CD4-positive, alpha-beta T cell treated with Interleukin-6 for 4 hours (primary cell): ENCODE measurements at regions not wholly inside any gene's neighbourhood (a gene's known extent, or its start where the extent isn't known, plus 50 kb on each side); places are given as distances from the start of the nearest gene placed in this dataset.
A peak's percentile ranks its signal among the peaks of the same experiment; 100 is the strongest.
"Not testable (repeated sequence)": the region's sequence is repeated elsewhere in the genome, so short reads cannot be mapped to it uniquely, and the experiment has no call there.

ENCODE experiments used
- DNase-seq: peaks from one replicate; pipeline ENCODE4 v3.0.0-alpha.2; 2020; ENCODE audit warnings: mixed read lengths

- DNase-seq: not testable (repeated sequence)
Observed at GRCh38 chr2:111602259-111602658, 281.7 kb downstream of the ANAPC1 start.

GRCh38 chr2:111605798-111606197 lies 278.2 kb downstream of the ANAPC1 start:
- not testable (repeated sequence) for DNase-seq

GRCh38 chr2:111606632-111607031 lies 277.4 kb downstream of the ANAPC1 start:
- not testable (repeated sequence) for DNase-seq

- DNase-seq: not testable (repeated sequence)
Observed at GRCh38 chr2:111609146-111609844, 274.7 kb downstream of the ANAPC1 start.

- DNase-seq: not testable (repeated sequence)
Observed at GRCh38 chr2:111610035-111610434, 274.0 kb downstream of the ANAPC1 start.

DNA sequence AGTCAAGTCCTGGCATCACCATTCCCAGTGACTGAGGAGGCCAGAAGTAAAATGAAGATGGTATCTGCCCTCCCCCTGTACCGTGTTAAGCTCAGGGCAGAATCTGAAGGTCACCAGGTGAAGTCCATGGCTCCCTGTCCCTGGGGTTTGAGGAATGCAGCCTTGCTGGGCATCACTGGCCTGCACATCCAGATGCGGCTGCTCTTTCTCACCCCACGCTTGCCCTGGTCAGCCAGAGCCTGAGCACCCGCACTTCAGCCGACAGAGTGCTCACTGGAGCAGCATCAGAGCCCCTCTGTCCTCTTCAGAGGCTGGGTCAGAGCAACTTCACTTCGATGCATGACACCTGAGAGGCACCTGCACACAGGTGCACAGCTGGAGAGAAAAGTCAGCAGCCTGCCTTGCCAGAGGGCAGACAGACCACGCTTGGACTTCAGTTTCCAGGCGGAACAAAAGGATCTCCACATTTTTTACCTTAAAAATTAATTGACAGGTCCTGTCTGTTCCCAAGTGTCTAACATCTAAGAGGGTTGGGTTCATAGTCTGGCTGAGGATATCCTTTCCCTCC lies 267.3 kb downstream of the ANAPC1 start:
- no peak for DNase-seq

DNA sequence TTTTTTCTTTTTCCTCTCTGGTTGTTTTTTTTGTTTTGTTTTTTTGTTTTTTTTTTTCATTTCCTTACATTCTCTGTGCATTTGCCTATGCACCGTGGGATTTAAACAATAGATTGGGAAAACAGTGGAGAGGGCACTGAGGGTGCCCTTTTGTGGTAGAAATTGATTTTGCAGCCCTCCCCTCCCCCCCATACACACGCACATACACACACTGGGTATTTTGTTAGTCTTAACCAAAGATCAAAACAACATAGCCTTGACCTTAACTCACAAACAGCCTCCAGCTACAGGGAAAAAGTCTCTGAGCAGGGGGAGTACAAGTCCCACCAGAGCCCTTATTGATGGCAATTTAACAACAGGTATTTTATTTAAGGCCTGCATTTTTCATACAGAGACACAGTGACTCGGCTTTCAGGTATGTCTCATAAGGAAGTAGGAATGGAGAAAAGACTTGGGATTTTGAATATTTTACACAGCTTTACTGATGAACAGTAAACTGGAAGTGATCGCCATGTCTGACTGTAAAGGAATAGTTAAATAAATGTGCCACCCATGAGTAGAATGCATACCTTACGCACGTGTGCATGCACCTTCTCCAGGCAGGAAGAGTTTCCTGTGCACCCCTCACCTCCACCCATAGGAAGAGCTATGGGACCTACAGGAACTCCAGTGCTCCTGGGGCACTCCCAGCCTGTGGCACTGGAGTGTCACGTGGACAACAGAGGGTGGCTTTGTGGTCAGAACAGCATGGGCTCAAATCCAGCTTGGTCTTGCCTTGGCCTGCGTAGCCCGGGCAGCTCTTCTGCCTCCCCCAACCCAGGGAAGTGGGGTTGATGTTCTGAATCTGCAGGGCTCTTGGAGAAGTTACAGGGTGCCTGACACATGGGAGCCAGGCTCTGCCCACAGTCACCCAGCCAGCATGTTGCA lies 266.4 kb downstream of the ANAPC1 start:
- no peak for DNase-seq

GRCh38 chr2:111618226-111618977 lies 265.6 kb downstream of the ANAPC1 start:
- no peak for DNase-seq

DNA sequence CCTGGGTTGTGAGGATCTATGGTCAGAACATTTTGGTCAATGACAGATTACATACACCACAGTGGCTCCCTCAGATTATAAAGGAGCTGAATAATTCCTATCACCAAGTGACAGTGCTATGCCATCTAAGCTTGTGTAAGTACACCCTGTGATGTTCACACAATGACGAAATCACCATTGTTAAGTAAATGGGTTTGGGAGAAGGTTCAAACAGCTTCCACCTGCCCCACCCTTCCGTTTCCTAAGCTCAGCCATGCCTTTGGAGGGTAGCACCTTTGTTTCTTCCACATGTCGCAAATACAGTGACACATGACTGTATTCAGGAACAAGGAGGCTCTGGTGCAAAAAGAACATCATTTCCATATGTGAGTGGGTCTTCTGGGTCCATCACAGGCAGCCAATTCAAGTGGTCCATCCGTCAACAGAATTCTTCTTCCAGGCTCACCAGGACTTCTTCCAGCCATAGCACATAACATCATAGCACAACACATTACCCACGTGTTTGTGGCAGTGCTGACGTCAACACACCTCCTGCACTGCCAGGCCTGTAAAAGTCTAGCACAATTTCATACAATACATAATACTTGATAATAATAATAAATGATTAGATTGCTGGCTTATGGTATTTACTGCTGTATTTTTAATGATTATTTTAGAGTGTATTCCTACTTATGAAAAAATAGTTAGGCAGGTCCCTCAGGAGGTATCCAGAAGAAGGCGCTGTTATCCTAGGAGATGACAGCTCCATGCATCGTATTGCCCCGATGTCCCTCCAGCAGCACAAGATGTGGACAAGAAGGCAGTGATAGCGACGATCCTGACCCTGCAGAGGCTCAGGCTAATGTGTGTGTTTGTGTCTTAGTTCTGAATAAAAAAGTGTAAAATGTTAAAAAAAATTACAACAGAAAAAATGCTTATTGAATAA lies 264.8 kb downstream of the ANAPC1 start:
- DNase-seq: no peak

- DNase-seq: no peak
Observed at GRCh38 chr2:111620281-111620680, 263.7 kb downstream of the ANAPC1 start.

DNA sequence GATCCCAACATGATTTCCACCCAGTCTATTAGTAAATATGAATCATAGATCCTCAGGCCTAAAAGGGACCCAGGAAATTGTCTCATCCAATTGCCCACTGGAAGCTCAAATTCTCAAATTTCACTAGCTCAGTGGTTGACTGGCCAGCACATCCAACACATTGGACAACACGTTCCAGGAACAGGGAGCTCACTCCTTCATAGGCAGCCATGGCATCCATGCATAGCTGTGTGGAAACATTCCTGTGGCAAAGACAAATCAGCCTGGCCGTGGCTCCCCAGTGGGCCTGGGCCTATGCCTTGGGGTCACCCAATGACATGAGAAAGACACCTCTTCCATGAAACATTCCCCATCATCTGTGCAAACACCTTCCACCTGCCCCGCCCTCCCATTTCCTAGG lies 261.1 kb downstream of the ANAPC1 start:
- DNase-seq: no peak

- DNase-seq: no peak
Observed at GRCh38 chr2:111623380-111623779, 260.6 kb downstream of the ANAPC1 start.

DNA sequence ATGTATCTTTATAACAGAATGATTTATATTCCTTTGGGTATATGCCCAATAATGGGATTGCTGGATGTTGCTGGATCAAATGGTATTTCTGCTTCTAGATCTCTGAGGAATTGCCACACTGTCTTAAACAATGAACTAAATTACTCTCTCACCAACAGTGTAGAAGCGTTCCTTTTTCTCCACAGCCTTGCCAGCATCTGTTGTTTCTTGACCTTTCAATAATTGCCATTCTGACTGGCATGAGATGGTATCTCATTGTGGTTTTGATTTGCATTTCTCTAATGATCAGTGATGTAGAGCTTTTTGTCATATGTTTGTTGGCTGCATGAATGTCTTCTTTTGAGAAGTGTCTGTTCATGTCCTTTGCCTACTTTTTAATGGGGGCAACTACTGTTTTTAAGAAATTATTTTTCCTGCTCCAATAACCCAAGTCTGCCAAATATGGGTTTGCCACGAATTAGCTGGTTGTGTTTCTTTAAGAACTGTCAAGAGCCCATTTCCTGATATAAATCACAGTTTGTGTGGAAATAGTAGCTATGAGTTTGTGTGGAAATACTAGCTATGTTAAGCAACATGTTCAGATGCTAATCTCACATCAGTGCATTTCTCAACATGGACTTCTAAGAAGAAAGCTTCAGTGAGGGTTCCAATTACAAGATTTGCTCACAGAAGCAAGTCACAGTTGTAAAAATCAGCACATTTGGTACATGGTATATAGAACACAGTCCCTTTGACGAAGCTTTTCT lies 259.4 kb downstream of the ANAPC1 start:
- no peak for DNase-seq

DNA sequence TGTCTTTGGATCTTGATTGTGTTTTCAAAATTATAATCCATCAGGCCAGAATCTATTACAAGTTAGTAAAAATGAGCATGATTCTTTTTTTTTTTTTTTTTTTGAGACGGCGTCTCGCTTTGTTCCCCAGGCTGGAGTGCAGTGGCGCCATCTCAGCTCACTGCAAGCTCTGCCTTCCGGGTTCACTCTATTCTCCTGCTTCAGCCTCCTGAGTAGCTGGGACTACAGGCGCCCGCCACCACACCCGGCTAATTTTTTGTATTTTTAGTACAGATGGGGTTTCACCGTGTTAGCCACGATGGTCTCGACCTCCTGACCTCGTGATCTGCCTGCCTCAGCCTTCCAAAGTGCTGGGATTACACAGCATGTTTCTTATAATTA lies 258.8 kb downstream of the ANAPC1 start:
- DNase-seq: not testable (repeated sequence)

DNA sequence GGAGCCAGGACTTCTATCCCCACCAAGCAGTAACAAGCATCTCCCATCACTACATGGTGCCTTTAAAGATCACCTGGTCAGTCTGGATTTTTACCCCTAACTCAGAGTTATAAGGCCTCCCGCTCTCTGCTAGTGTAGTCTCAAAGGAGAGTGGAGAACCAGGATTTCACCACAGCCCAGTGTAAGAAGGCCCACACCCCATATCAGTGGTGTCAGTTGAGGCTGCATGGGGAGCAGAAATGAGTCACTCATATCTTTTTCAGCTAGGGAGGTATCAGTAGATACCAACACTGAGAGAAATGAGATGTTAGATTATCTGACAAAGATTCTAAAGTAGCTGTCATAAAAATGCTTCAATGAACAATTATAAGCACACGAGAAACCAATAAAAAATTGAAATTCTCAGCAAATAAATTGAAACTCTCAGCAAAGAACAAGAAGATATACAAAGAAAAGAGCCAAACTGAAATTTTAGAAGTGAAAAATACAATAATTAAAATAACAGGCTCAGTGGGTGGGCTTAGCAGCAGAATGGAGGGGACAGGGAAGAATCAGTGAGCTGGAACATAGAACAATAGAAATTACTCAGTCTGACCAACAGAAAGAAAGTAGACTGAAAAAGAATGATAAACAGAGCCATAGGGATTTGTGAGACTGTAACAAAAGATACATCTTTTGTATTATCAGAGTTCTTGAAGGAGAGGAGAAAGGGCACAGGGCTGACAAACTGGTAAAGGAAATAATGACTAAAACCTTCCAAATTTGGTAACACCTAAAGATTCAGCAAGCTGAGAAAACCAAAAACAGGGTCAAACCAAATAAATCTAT lies 257.7 kb downstream of the ANAPC1 start:
- no peak for DNase-seq

DNA sequence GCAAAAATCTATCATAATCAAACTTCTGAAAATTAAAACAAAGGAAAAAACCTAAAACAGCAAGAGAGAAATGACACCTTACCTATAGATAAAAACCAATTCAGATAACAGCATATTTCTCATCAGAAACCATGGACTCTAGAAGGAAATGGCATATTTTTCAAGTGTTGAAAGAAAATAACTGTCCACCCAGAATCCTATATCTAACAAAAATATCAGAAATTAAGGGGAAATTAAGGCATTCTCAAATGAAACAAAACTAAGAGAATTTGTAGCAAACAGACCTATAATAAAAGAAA lies 257.2 kb downstream of the ANAPC1 start:
- DNase-seq: no peak

GRCh38 chr2:111627256-111627655 lies 256.7 kb downstream of the ANAPC1 start:
- no peak for DNase-seq

DNA sequence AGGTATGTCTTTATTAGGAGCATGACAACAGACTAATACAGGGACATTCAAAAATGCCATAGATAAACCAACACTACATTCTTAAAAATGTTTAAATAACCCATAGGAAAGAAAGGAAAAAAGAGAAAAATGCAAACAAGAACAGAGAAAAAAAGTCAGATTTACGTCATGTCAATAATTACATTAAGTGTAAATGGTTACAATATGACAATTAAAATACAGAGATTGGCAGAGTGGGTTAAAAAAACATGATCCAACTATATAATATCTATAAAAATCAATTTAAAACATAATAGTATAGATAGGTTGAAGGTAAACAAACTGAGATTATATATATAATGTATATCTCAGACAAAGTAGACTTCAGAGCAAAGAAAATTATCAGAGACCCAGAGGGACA lies 255.8 kb downstream of the ANAPC1 start:
- DNase-seq: no peak

- DNase-seq: no peak
Observed at GRCh38 chr2:111629983-111630382, 254.0 kb downstream of the ANAPC1 start.

GRCh38 chr2:111632661-111633060 lies 251.3 kb downstream of the ANAPC1 start:
- DNase-seq: peak; percentile 11
